Mesendoderm (in vitro differentiated cells): ENCODE measurements at regions not wholly inside any gene's neighbourhood (a gene's known extent, or its start where the extent isn't known, plus 50 kb on each side); places are given as distances from the start of the nearest gene placed in this dataset.
A peak's percentile ranks its signal among the peaks of the same experiment; 100 is the strongest.

Experiments used
- DNase-seq: peaks from one replicate; pipeline ENCODE4 v3.0.0; 2013
- H2AK5ac ChIP-seq: 2 replicates; pipeline ENCODE4 v1.6.1; 2013; ENCODE audit warnings: low read length, inconsistent platforms
- H2BK120ac ChIP-seq: 2 replicates; pipeline ENCODE4 v1.6.1; 2013; ENCODE audit warnings: low read depth, mild to moderate bottlenecking, low read length, moderate library complexity, mixed read lengths
- H2BK15ac ChIP-seq: replicated peaks from 2 replicates; pipeline ENCODE4 v1.6.1; 2013; ENCODE audit warnings: low read depth, mild to moderate bottlenecking, moderate library complexity
- H2BK5ac ChIP-seq: 2 replicates; pipeline ENCODE4 v1.6.1; 2013; ENCODE audit warnings: low read length, inconsistent platforms
- H3K18ac ChIP-seq: 2 replicates; pipeline ENCODE4 v1.6.1; 2013; ENCODE audit warnings: mild to moderate bottlenecking, low read length, mixed read lengths
- H3K23ac ChIP-seq: one replicate; pipeline ENCODE4 v1.6.1; 2013; ENCODE audit warnings: low read length
- H3K27ac ChIP-seq: 2 replicates; pipeline ENCODE4 v1.5.1; 2013; ENCODE audit warnings: low read depth, mild to moderate bottlenecking, inconsistent platforms, low read length, moderate library complexity
- H3K27me3 ChIP-seq: 2 replicates; pipeline ENCODE4 v1.6.1; 2013; ENCODE audit warnings: low read length, control low read depth, mild to moderate bottlenecking, inconsistent platforms; ENCODE audit not compliant: insufficient read depth, poor library complexity
- H3K36me3 ChIP-seq: 2 replicates; pipeline ENCODE4 v1.6.1; 2013; ENCODE audit warnings: low read length, inconsistent platforms; ENCODE audit not compliant: control insufficient read depth, insufficient read depth
- H3K4ac ChIP-seq: one replicate; pipeline ENCODE4 v1.6.1; 2013; ENCODE audit warnings: low read depth, mild to moderate bottlenecking, low read length, moderate library complexity
- H3K4me1 ChIP-seq: 2 replicates; pipeline ENCODE4 v1.6.1; 2013; ENCODE audit warnings: low read depth, low read length, inconsistent platforms; ENCODE audit not compliant: control insufficient read depth
- H3K4me2 ChIP-seq: 2 replicates; pipeline ENCODE4 v1.6.1; 2013; ENCODE audit warnings: low read length
- H3K4me3 ChIP-seq: 2 replicates; pipeline ENCODE4 v1.5.1; 2013; ENCODE audit warnings: mild to moderate bottlenecking, low read length
- H3K56ac ChIP-seq: one replicate; pipeline ENCODE4 v1.6.1; 2013; ENCODE audit warnings: low read length
- H3K79me1 ChIP-seq: 2 replicates; pipeline ENCODE4 v1.6.1; 2013; ENCODE audit warnings: low read length, inconsistent platforms
- H3K79me2 ChIP-seq: 2 replicates; pipeline ENCODE4 v1.6.1; 2013; ENCODE audit warnings: mild to moderate bottlenecking, low read length; ENCODE audit not compliant: control insufficient read depth, insufficient read depth
- H3K9ac ChIP-seq: 2 replicates; pipeline ENCODE4 v1.6.1; 2013; ENCODE audit warnings: low read length, inconsistent platforms
- H4K5ac ChIP-seq: one replicate; pipeline ENCODE4 v1.6.1; 2013; ENCODE audit warnings: low read length
- H4K8ac ChIP-seq: one replicate; pipeline ENCODE4 v1.6.1; 2013; ENCODE audit warnings: low read depth, mild to moderate bottlenecking, control low read depth, low read length, moderate library complexity
- whole genome bisulfite sequencing: extraction: QIAGEN DNeasy Blood & Tissue Kit; methylation state at CpG from one replicate; pipeline ENCODE4 v1.1.7; 2013; ENCODE audit warnings: low lambda C conversion rate, missing lambda C conversion rate; ENCODE audit not compliant: insufficient coverage; ENCODE audit errors: extremely low coverage; 5-methylcytosine and 5-hydroxymethylcytosine counted together

DNA sequence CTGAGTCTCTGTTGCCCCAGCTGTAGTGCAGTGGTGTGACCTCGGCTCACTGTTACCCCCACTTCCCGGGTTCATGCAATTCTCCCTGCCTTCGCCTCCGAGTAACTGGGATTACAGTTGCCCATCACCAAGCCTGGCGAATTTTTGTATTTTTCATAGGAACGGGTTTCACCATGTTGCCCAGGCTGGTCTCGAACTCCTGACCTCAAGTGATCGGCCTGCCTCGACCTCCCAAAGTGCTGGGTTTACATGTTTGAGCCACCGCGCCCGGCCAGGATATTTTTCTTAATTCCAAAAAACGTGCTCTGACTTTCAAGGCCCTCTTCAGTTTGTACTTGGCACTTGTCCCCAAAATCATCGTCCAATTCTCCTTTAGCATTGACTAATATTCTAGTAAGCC, 129.2 kb upstream of the EPHA5 start:
- H2BK5ac ChIP-seq: no peak overlapping the region
- H2BK15ac ChIP-seq: no peak overlapping the region
- H3K18ac ChIP-seq: no peak overlapping the region
- H3K23ac ChIP-seq: no peak overlapping the region
- H4K8ac ChIP-seq: no peak overlapping the region
- H3K4ac ChIP-seq: no peak overlapping the region
- H3K27me3 ChIP-seq: no peaks in the 10 kb centered on the region
- no peak overlapping the region for H4K5ac ChIP-seq
- no peak for DNase-seq
- H3K4me3 ChIP-seq: no peak overlapping the region
- no peaks in the 10 kb centered on the region for H3K79me2 ChIP-seq
- no peak overlapping the region for H3K4me2 ChIP-seq
- H3K9ac ChIP-seq: no peak overlapping the region
- no peaks in the 10 kb centered on the region for H3K4me1 ChIP-seq
- H3K79me1 ChIP-seq: no peaks in the 10 kb centered on the region
- H2BK120ac ChIP-seq: no peak overlapping the region
- no peak overlapping the region for H3K27ac ChIP-seq
- no CpG with 5 or more reads among the region's 14 CpGs for WGBS
- H3K36me3 ChIP-seq: no peaks in the 10 kb centered on the region
- H2AK5ac ChIP-seq: no peak overlapping the region
- H3K56ac ChIP-seq: no peak overlapping the region

DNA sequence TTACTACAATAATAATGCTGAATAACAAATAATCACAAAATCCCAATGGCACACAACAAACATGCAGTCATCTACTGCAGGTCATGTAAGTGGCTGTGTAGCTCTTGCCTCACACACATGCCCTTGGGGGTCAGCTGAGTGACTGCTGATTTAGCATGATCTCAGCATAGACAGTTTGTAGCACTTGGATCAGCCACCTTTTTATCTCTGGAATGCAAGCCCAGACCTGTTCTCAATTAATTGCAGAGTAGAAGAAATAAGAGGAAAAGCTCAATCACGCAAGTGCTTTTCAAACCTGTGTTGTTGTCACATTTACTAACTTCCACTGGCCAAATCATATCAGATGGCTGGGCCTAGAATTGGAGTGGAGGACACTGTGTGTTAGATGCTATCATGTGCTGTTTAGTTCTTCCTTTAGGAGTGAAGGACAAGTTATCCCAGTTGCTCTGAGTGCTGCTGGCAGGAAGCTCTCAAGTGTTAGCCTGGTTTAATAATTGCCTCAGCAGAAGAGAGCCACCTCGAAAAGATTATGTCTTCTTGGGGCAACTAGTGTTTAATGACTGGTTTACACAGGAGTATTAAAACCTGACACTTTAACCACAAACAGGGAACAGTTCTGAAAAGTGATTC, 128.3 kb upstream of the EPHA5 start:
- Histone ChIP-seq H3K23ac (no peak overlapping the region), H2BK5ac (no peak overlapping the region), H4K8ac (no peak overlapping the region), H3K9ac (no peak overlapping the region), H3K36me3 (no peaks in the 10 kb centered on the region), H3K79me2 (no peaks in the 10 kb centered on the region), H2BK15ac (no peak overlapping the region), H3K27ac (no peak overlapping the region), H4K5ac (no peak overlapping the region), H2AK5ac (no peak overlapping the region), H2BK120ac (no peak overlapping the region), H3K79me1 (no peaks in the 10 kb centered on the region), H3K56ac (no peak overlapping the region), H3K4ac (no peak overlapping the region), H3K4me2 (no peak overlapping the region), H3K27me3 (no peaks in the 10 kb centered on the region), H3K18ac (no peak overlapping the region), H3K4me1 (no peaks in the 10 kb centered on the region), H3K4me3 (no peak overlapping the region)
- peak; percentile 50 for DNase-seq
- no CpG with 5 or more reads among the region's 2 CpGs for WGBS

- H3K27ac ChIP-seq: no peak overlapping the region
- H2BK5ac ChIP-seq: no peak overlapping the region
- H2AK5ac ChIP-seq: no peak overlapping the region
These were observed 121.6 kb upstream of the EPHA5 start for GRCh38 chr4:65791812-65792308.

GRCh38 chr4:65791111-65791811, 121.0 kb upstream of the EPHA5 start:
- Histone ChIP-seq H3K79me1 (no peaks in the 10 kb centered on the region), H3K4ac (no peak overlapping the region), H3K4me1 (no peaks in the 10 kb centered on the region), H3K4me3 (no peak overlapping the region), H3K79me2 (no peaks in the 10 kb centered on the region), H2BK5ac (no peak overlapping the region), H4K8ac (peak overlapping the region; percentile 56), H3K27me3 (no peaks in the 10 kb centered on the region), H3K9ac (no peak overlapping the region), H2AK5ac (no peak overlapping the region), H3K27ac (no peak overlapping the region), H2BK15ac (no peak overlapping the region), H2BK120ac (no peak overlapping the region), H3K56ac (no peak overlapping the region), H3K23ac (no peak overlapping the region), H3K4me2 (no peak overlapping the region), H4K5ac (no peak overlapping the region), H3K36me3 (no peaks in the 10 kb centered on the region), H3K18ac (no peak overlapping the region)
- no peak for DNase-seq
- WGBS: no CpG with 5 or more reads among the region's 1 CpG

More at GRCh38 chr4:65791812-65792308, 121.6 kb upstream of the EPHA5 start:
- Histone ChIP-seq H2BK15ac (no peak overlapping the region), H3K4ac (no peak overlapping the region), H2BK120ac (no peak overlapping the region), H3K4me2 (no peak overlapping the region), H3K56ac (no peak overlapping the region), H4K5ac (no peak overlapping the region), H3K79me1 (no peaks in the 10 kb centered on the region), H3K23ac (no peak overlapping the region), H3K27me3 (no peaks in the 10 kb centered on the region), H3K4me3 (no peak overlapping the region), H3K36me3 (no peaks in the 10 kb centered on the region), H3K4me1 (no peaks in the 10 kb centered on the region), H3K79me2 (no peaks in the 10 kb centered on the region), H3K18ac (peak overlapping the region; percentile 39), H4K8ac (peak overlapping the region; percentile 86), H3K9ac (no peak overlapping the region)
- DNase-seq: peak; percentile 43
- WGBS: no CpG with 5 or more reads among the region's 5 CpGs

DNA sequence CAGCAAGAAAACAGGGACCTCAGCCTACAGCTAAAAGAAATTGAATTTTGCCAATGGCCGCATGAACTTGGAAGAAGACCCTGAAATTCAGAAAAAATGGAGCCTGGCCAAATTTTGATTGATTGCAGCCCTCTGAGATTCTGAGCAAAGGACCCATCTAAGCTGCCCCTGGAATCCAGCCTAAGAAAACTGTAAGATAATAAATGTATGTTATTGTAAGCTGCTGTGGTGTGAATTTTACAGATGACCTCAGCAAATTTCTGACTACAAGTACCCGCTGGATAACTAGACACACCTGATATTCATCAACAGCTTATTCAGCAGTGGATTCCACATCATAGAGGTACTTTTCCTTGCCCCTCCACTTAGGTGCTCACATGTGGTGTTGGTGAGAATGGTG, 119.5 kb upstream of the EPHA5 start:
- H3K4me1 ChIP-seq: no peaks in the 10 kb centered on the region
- DNase-seq: no peak
- no peak overlapping the region for H3K23ac ChIP-seq
- H3K4me2 ChIP-seq: no peak overlapping the region
- no peak overlapping the region for H2BK15ac ChIP-seq
- no peak overlapping the region for H4K8ac ChIP-seq
- H3K9ac ChIP-seq: no peak overlapping the region
- no peak overlapping the region for H4K5ac ChIP-seq
- no peak overlapping the region for H3K27ac ChIP-seq
- no peak overlapping the region for H2BK5ac ChIP-seq
- H2AK5ac ChIP-seq: no peak overlapping the region
- no peaks in the 10 kb centered on the region for H3K27me3 ChIP-seq
- WGBS: no CpG with 5 or more reads among the region's 2 CpGs
- H3K36me3 ChIP-seq: no peaks in the 10 kb centered on the region
- H3K56ac ChIP-seq: no peak overlapping the region
- no peak overlapping the region for H3K4me3 ChIP-seq
- H3K18ac ChIP-seq: no peak overlapping the region
- no peaks in the 10 kb centered on the region for H3K79me1 ChIP-seq
- H3K79me2 ChIP-seq: no peaks in the 10 kb centered on the region
- no peak overlapping the region for H3K4ac ChIP-seq
- H2BK120ac ChIP-seq: no peak overlapping the region
